Neutrophil (primary cell): ENCODE measurements at regions not wholly inside any gene's neighbourhood (a gene's known extent, or its start where the extent isn't known, plus 50 kb on each side); places are given as distances from the start of the nearest gene placed in this dataset.

Source experiments
- H3K27ac ChIP-seq: fragments of 200-600 bp; sonication (generic); 2 replicates; pipeline ENCODE4 v1.5.1; 2016; ENCODE audit warnings: mild to moderate bottlenecking, moderate library complexity
- H3K27me3 ChIP-seq: fragments of 200-600 bp; sonication (generic); 2 replicates; pipeline ENCODE4 v1.6.0; 2016; ENCODE audit warnings: mild to moderate bottlenecking
- H3K36me3 ChIP-seq: fragments of 200-600 bp; sonication (generic); 2 replicates; pipeline ENCODE4 v1.5.1; 2017
- H3K4me1 ChIP-seq, 2 experiments: fragments of 200-600 bp in 1 of 2; sonication (generic) in 1 of 2; 1 replicate in 1 of 2; 2 replicates in 1 of 2; pipeline versions ENCODE4 v1.5.1 to v1.6.1; 2013 to 2016; ENCODE audit warnings: low read depth in 1 of 2, low read length in 1 of 2, mild to moderate bottlenecking in 1 of 2, moderate library complexity in 1 of 2; ENCODE audit not compliant: control insufficient read depth in 1 of 2, insufficient read depth in 1 of 2
- H3K4me3 ChIP-seq, 2 experiments: fragments of 200-600 bp in 1 of 2; sonication (generic) in 1 of 2; 1 replicate in 1 of 2; 2 replicates in 1 of 2; pipeline ENCODE4 v1.5.1; 2013 to 2016; ENCODE audit warnings: low read depth in 1 of 2, low read length in 1 of 2, mild to moderate bottlenecking in 1 of 2, moderate library complexity in 1 of 2
- H3K9me3 ChIP-seq: fragments of 200-600 bp; sonication (generic); 2 replicates; pipeline ENCODE4 v1.5.1; 2016
- TF ChIP-seq, protein P1 (sequence below): fragments of 200-600 bp; sonication (generic); IDR thresholded peaks from 2 replicates; pipeline ENCODE4 v1.5.1; 2016; ENCODE audit warnings: antibody characterized with exemption

DNA sequence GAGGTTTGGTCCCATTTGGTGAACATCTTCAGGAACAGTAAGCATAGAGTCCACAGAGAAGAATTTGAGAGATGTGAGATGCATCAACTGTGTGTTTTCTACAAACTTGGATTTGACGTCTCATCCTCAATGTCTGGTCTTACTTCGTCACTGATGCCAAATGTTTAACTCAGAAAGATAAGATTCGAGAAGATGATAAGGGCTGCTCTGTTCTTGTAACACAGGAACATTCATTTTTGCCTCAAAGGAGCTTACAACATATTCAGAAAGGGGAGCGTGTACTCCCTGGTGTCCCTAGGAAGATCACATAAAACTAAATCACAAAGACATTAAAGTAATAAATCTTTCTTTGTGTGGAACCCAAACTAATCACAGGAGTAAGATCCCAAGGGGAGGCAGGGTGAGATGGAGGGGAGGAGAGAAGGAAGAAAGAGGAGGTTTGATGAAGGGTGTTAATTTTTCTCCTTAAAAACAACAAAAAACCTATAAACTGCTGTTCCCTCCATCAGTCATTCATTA lies 247.7 kb upstream of the IRS2 start:
- Histone ChIP-seq H3K27ac (no peak overlapping the region), H3K4me1 (no peaks in the 10 kb centered on the region), H3K4me3 (no peak overlapping the region), H3K36me3 (no peaks in the 10 kb centered on the region), H3K27me3 (no peaks in the 10 kb centered on the region), H3K9me3 (no peaks in the 10 kb centered on the region)
- TF ChIP-seq, protein P1, sequence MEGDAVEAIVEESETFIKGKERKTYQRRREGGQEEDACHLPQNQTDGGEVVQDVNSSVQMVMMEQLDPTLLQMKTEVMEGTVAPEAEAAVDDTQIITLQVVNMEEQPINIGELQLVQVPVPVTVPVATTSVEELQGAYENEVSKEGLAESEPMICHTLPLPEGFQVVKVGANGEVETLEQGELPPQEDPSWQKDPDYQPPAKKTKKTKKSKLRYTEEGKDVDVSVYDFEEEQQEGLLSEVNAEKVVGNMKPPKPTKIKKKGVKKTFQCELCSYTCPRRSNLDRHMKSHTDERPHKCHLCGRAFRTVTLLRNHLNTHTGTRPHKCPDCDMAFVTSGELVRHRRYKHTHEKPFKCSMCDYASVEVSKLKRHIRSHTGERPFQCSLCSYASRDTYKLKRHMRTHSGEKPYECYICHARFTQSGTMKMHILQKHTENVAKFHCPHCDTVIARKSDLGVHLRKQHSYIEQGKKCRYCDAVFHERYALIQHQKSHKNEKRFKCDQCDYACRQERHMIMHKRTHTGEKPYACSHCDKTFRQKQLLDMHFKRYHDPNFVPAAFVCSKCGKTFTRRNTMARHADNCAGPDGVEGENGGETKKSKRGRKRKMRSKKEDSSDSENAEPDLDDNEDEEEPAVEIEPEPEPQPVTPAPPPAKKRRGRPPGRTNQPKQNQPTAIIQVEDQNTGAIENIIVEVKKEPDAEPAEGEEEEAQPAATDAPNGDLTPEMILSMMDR, result no peak

DNA sequence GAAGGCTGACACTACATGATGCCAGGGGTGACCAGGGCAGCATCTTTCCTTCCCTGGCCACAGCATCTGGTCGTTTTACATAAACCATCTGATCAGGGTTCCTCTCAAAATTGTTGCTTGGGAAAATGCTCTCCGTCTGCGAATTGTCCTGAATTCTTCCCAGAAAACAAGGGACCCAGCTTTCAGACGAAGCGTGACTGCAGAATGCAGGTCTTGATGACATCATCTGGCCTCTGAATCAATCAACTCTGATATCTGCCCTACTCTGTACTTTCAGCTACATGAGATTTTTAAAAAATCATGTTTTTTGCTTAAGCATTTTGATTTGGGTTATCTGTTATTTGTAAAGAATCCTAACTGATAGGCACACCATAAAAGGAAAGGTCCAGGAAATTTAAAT lies 246.6 kb upstream of the IRS2 start:
- H3K36me3 ChIP-seq, result no peaks in the 10 kb centered on the region
- H3K4me1 ChIP-seq, result no peaks in the 10 kb centered on the region
- TF ChIP-seq, protein P1, result no peak
- no peak overlapping the region for H3K27ac ChIP-seq
- H3K27me3 ChIP-seq, result no peaks in the 10 kb centered on the region
- no peaks in the 10 kb centered on the region for H3K9me3 ChIP-seq
- no peak overlapping the region for H3K4me3 ChIP-seq

DNA sequence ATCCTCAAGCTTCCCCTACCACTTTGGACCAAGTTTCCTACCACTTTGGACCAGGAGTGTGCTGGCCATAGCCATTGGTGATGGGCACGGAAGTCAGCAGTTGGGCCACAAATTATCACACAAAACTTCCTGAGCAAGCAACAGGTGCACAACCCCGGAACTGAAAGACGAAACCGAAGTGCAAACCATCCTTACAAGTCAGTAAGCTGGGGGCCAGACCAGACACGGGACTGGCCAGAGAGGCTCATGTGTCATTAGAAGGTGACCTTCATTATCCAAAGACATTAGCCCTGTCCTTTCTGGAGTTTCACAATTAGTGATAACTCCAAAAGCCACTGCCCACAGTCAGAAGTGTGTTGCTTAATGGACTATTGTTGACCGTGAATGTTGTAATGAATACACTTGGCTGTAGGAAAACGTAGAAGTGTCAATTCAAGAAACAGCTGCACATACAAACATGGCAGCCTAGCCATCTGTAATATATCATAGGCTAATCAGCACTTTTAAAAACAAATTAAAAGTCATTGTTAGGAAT lies 244.1 kb upstream of the IRS2 start:
- Histone ChIP-seq H3K4me3 (no peak overlapping the region), H3K27me3 (no peaks in the 10 kb centered on the region), H3K27ac (no peak overlapping the region), H3K36me3 (no peaks in the 10 kb centered on the region), H3K4me1 (no peaks in the 10 kb centered on the region), H3K9me3 (no peaks in the 10 kb centered on the region)
- TF ChIP-seq, protein P1, result no peak

DNA sequence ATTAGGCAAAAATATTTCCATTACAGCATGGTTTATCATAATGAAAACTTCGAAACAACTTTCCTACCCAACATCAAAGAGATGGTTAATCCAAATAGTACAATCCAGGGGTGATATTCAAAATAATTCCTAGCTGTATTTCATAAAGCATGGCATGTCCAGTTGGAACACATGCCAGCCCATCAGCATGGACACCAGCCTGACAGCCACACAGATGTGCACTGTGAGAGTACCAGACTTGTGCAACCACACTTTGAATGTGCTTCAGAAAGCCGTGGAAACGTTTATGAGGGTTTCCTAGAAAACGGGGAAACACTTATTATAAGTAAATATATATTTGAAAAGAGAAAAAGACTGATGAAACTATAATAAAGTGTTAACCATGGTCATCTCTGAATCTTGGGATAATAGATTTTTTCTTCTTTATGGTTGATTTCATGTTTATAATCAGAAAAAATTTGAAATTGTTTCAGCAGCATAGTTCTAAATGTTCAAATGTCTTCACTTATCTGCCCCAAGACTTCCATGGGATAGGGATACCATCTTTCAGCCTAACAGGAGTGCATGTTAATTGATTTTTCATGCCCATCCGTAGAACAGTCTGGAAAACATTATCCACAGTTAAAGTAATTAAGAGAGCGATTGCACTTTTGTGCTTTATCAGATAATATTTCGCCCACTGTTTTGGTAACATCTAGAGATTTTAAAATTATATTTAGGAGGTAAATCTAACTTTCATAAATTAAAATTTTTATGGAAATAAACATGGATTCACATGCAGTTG lies 242.6 kb upstream of the IRS2 start:
- Histone ChIP-seq H3K9me3 (no peaks in the 10 kb centered on the region), H3K27ac (no peak overlapping the region), H3K4me1 (no peaks in the 10 kb centered on the region), H3K36me3 (no peaks in the 10 kb centered on the region), H3K27me3 (no peaks in the 10 kb centered on the region), H3K4me3 (no peak overlapping the region)
- TF ChIP-seq, protein P1, result no peak

DNA sequence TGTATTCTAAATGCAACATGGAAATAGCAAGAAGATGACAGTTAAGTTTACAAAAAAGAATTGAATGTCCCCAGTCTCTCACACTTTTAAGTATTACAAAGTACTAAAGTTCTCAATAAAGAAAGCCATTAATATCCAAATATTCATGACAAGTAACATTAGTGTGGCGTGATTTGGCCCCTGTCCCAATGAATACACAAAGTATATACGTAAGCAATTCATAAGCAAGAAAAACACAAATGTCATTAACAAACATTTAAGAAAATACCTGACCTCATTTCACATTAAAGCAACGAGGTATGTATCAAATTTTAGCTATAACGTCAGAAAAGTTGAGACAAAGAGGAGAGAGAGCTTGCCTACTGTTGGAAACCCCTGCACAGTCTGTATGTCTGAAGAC lies 241.9 kb upstream of the IRS2 start:
- Histone ChIP-seq H3K27me3 (no peaks in the 10 kb centered on the region), H3K4me1 (no peaks in the 10 kb centered on the region)
- TF ChIP-seq, protein P1, result no peak

More for the DNA sequence above, 241.9 kb upstream of the IRS2 start:
- Histone ChIP-seq H3K27ac (no peak overlapping the region), H3K4me3 (no peak overlapping the region), H3K9me3 (no peaks in the 10 kb centered on the region), H3K36me3 (no peaks in the 10 kb centered on the region)
